Esophagus muscularis mucosa (tissue), 4 donors: ENCODE measurements at regions not wholly inside any gene's neighbourhood (a gene's known extent, or its start where the extent isn't known, plus 50 kb on each side); places are given as distances from the start of the nearest gene placed in this dataset.

Source experiments
- DNase-seq: peaks from one replicate; pipeline ENCODE4 v3.0.0-alpha.2; 2017; ENCODE audit errors: extremely low spot score
- H3K27ac ChIP-seq, 4 donors: fragments of 200-600 bp; sonication (generic); replicated peaks in 1 of 4; 1 replicate in 3 of 4; 2 replicates in 1 of 4; pipeline ENCODE4 v1.5.1; 2016 to 2019; ENCODE audit warnings: mild to moderate bottlenecking in 1 of 4
- H3K27me3 ChIP-seq, 4 donors: fragments of 200-600 bp; sonication (generic); one replicate each; pipeline versions ENCODE4 v1.5.1 to v1.6.0; 2016 to 2019
- H3K36me3 ChIP-seq, 4 donors: fragments of 200-600 bp; sonication (generic); one replicate each; pipeline ENCODE4 v1.5.1; 2016 to 2019
- H3K4me1 ChIP-seq, 4 donors: fragments of 200-600 bp; sonication (generic); one replicate each; pipeline ENCODE4 v1.5.1; 2016 to 2019
- H3K4me3 ChIP-seq, 4 donors: fragments of 200-600 bp; sonication (generic); 1 replicate in 2 of 4; 2 replicates in 2 of 4; pipeline ENCODE4 v1.5.1; 2016 to 2019; ENCODE audit warnings: mild to moderate bottlenecking in 4 of 4, moderate library complexity in 1 of 4
- H3K9me3 ChIP-seq, 4 donors: fragments of 200-600 bp; sonication (generic); 1 replicate in 3 of 4; 2 replicates in 1 of 4; pipeline ENCODE4 v1.5.1; 2016 to 2019
- EP300 ChIP-seq: sonication (generic); formaldehyde crosslinking; IDR thresholded peaks from one replicate; pipeline ENCODE4 v1.6.1; 2017; ENCODE audit warnings: antibody characterized with exemption
- POLR2A ChIP-seq: fragments of 450-650 bp; IDR thresholded peaks from one replicate; pipeline ENCODE4 v1.6.1; 2017; ENCODE audit warnings: antibody characterized with exemption, moderate library complexity, mild to moderate bottlenecking, low read depth
- POLR2AphosphoS5 ChIP-seq, 2 donors: sonication (generic); formaldehyde crosslinking; IDR thresholded peaks; one replicate each; pipeline ENCODE4 v1.6.1; 2017; ENCODE audit warnings: antibody characterized with exemption in 2 of 2
- WGBS: methylation state at CpG from one replicate; pipeline ENCODE4 v1.1.5; 2018; 5-methylcytosine and 5-hydroxymethylcytosine counted together
- intact Hi-C: fragments of 100-400 bp; cut with DNase I; formaldehyde crosslinking; loops from one replicate; pipeline ENCODE4 v1.15.1; 2023
- TF ChIP-seq, protein P1 (sequence below), 3 experiments: fragments of 200-600 bp in 2 of 3; fragments of 450-650 bp in 1 of 3; sonication (generic) in 2 of 3; IDR thresholded peaks; one replicate each; pipeline ENCODE4 v1.5.1; 2017 to 2019; ENCODE audit warnings: antibody characterized with exemption in 3 of 3, mild to moderate bottlenecking in 2 of 3, moderate library complexity in 1 of 3

GRCh38 chr1:187408212-187409004 lies 579.7 kb downstream of the PLA2G4A start:
- no peaks in the 10 kb centered on the region for H3K4me1 ChIP-seq
- H3K4me3 ChIP-seq = no peak overlapping the region
- DNase-seq = no peak
- WGBS = 68% methylated on average over 4 of the region's 4 CpGs
- no peaks in the 10 kb centered on the region for H3K36me3 ChIP-seq
- no peak overlapping the region for H3K27ac ChIP-seq
- no peaks in the 10 kb centered on the region for H3K27me3 ChIP-seq
- no peaks in the 10 kb centered on the region for H3K9me3 ChIP-seq
- intact Hi-C loops = no loop called here
- TF ChIP-seq POLR2A (no peak), EP300 (no peak), POLR2AphosphoS5 (IDR thresholded peaks at IDR 0.05) (no peak)
- TF ChIP-seq, protein P1, sequence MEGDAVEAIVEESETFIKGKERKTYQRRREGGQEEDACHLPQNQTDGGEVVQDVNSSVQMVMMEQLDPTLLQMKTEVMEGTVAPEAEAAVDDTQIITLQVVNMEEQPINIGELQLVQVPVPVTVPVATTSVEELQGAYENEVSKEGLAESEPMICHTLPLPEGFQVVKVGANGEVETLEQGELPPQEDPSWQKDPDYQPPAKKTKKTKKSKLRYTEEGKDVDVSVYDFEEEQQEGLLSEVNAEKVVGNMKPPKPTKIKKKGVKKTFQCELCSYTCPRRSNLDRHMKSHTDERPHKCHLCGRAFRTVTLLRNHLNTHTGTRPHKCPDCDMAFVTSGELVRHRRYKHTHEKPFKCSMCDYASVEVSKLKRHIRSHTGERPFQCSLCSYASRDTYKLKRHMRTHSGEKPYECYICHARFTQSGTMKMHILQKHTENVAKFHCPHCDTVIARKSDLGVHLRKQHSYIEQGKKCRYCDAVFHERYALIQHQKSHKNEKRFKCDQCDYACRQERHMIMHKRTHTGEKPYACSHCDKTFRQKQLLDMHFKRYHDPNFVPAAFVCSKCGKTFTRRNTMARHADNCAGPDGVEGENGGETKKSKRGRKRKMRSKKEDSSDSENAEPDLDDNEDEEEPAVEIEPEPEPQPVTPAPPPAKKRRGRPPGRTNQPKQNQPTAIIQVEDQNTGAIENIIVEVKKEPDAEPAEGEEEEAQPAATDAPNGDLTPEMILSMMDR (IDR thresholded peaks at IDR 0.05) = no peak

DNA sequence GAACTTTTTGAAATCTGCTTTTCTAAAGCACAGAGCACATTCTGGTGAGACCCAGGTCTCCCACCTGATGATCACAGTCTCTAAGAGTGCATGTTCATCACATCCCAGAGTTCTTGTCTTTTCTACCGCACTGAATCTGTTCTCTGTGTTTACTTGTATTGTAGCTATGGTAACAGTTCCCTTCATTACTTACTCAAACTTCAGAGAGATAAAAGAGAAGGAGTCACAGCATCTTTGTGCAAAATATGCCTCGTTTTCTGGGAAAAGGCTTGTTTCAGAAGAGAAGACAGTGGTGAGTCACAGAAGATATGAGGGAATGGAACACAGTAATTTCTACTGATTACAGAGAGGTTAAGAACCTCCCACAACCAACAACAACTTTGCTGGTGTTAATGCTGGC lies 580.6 kb downstream of the PLA2G4A start:
- no peak for DNase-seq

GRCh38 chr1:187411118-187411517 lies 582.4 kb downstream of the PLA2G4A start:
- intact Hi-C loops = no loop called here
- WGBS = 86% methylated on average over 3 of the region's 3 CpGs
- no peaks in the 10 kb centered on the region for H3K9me3 ChIP-seq
- no peak overlapping the region for H3K4me3 ChIP-seq
- no peaks in the 10 kb centered on the region for H3K36me3 ChIP-seq
- H3K27ac ChIP-seq = no peak overlapping the region
- no peaks in the 10 kb centered on the region for H3K4me1 ChIP-seq
- no peak for TF ChIP-seq POLR2AphosphoS5 (IDR thresholded peaks at IDR 0.05)
- TF ChIP-seq POLR2A = no peak
- TF ChIP-seq EP300 = no peak
- TF ChIP-seq, protein P1 (IDR thresholded peaks at IDR 0.05) = no peak
- no peaks in the 10 kb centered on the region for H3K27me3 ChIP-seq
- no peak for DNase-seq

More for the DNA sequence above, 580.6 kb downstream of the PLA2G4A start:
- Histone ChIP-seq H3K4me1 (no peaks in the 10 kb centered on the region), H3K27me3 (no peaks in the 10 kb centered on the region), H3K36me3 (no peaks in the 10 kb centered on the region), H3K4me3 (no peak overlapping the region), H3K27ac (no peak overlapping the region), H3K9me3 (no peaks in the 10 kb centered on the region)
- TF ChIP-seq POLR2AphosphoS5 (IDR thresholded peaks at IDR 0.05) (no peak), POLR2A (no peak), EP300 (no peak)
- TF ChIP-seq, protein P1 (IDR thresholded peaks at IDR 0.05) = no peak
- 26% methylated on average over 2 of the region's 2 CpGs for WGBS
- intact Hi-C loops = no loop called here

GRCh38 chr1:187413405-187414169 lies 584.8 kb downstream of the PLA2G4A start:
- no peak for DNase-seq
- 85% methylated on average over 2 of the region's 2 CpGs for WGBS
- H3K4me3 ChIP-seq = no peak overlapping the region
- intact Hi-C loops = no loop called here
- no peaks in the 10 kb centered on the region for H3K4me1 ChIP-seq
- H3K27ac ChIP-seq = no peak overlapping the region
- H3K9me3 ChIP-seq = no peaks in the 10 kb centered on the region
- no peaks in the 10 kb centered on the region for H3K36me3 ChIP-seq
- TF ChIP-seq, protein P1 (IDR thresholded peaks at IDR 0.05) = no peak
- TF ChIP-seq EP300 (no peak), POLR2A (no peak), POLR2AphosphoS5 (IDR thresholded peaks at IDR 0.05) (no peak)
- H3K27me3 ChIP-seq = no peaks in the 10 kb centered on the region
